ENCODE measurements at regions not wholly inside any gene's neighbourhood (a gene's known extent, or its start where the extent isn't known, plus 50 kb on each side); places are given as distances from the start of the nearest gene placed in this dataset.
"Not testable (repeated sequence)": the region's sequence is repeated elsewhere in the genome, so short reads cannot be mapped to it uniquely, and the experiment has no call there.

DNA sequence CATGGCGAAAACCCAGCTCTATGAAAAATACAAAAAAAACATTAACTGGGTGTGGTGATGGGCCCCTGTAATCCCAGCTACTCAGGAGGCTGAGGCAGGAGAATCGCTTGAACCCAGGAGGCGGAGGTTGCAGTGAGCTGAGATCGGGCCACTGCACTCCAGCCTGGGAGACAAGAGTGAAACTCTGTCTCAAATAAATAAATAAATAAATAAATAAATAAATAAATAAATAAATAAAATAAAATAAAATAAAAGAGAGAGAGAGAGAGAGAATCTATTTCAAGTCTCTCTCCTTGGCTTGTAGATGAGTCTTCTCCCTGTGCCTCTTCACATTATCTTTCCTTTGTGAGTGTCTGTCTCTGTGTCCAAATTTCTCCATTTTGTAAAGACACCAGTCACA, 442.6 kb upstream of the PROX1 start:
- not testable (repeated sequence) for TF ChIP-seq YY1 (IDR thresholded peaks at IDR 0.05; ENCODE audit: insufficient read depth, insufficient read length); ZNF274 (IDR thresholded peaks at IDR 0.05; ENCODE audit: low read depth, low read length); SUZ12 (IDR thresholded peaks at IDR 0.05; ENCODE audit: extremely low read depth, insufficient read depth, insufficient read length)
